ENCODE measurements at regions not wholly inside any gene's neighbourhood (a gene's known extent, or its start where the extent isn't known, plus 50 kb on each side); places are given as distances from the start of the nearest gene placed in this dataset.

DNA sequence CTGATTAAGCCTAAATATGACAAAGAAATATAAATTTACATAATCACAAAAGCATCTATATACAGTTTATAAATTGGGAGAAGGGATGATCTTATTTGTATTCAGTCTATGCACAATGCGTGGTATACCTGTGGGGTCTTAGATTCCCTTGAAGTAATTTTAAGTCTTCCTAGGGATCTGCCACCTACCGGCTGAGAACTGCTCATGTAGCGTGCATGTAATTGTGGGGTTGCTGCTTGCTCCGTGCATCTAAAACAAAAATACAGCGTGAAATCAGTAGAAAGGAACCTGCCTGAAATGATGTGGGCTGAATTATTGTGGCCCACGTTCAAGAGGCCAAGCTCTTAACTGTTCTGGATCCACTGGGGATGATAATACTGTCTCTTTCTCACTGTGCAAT lies 187.3 kb downstream of the MBOAT1 start:
- DNase-seq (ENCODE audit: low spot score), result no peak

DNA sequence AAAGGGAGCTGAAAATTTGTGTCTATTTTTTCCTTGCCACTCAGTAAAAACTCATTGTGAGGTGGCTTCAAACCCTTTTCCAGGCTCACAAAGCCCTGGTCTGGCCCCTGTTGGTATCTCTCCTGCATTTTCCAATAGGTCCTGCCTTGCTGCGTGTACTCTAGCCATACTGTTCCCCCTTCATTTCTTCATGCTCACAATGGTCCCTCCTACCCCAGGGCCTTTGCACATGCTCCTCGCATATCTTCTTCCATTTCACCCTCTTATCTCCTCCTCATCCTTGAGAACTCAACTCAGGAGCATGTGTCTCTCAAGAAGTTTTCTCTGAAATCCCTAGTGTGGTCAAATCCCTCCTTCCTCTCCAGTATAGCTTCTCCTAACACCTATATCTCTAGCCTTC lies 186.6 kb downstream of the MBOAT1 start:
- no peak for DNase-seq (ENCODE audit: low spot score)

DNA sequence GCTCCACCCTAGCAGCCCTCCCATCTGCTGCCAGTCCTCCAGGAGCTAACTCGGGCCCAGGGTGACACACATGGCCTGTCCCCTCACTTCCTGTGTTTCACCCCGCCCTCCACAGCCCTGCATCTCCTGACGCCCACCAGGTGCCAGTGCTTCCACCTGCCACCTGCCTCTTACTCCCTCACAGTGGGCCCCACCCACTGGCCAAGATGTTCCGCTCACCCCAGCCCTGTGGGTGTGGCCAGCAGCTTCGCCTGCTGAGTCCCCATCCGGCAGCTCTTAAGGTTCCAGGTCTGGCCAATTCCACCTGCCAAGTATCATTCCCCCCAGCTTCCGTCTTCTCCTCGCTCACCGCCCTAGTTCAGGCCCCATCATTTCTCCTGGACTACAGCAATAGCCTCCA lies 184.1 kb downstream of the MBOAT1 start:
- DNase-seq (ENCODE audit: low spot score), result no peak

DNA sequence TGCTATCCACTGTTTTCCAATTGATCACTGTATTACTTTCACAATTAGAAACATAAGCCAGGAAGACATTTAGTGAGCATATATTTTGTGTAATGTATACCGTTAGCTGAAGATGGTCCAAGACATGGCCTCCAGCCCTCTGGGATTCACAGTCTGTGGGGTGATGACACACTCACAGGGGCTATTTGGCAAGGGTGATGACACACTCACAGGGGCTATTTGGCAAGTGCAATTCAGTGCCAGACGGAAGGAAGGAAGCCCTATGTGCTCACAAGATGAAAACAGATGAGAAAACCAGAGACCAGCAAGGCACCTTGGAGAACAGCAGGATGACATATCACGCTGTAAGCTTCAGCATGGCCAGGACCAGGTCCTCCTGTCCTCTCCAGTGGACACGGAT lies 183.7 kb downstream of the MBOAT1 start:
- no peak for DNase-seq (ENCODE audit: low spot score)

DNA sequence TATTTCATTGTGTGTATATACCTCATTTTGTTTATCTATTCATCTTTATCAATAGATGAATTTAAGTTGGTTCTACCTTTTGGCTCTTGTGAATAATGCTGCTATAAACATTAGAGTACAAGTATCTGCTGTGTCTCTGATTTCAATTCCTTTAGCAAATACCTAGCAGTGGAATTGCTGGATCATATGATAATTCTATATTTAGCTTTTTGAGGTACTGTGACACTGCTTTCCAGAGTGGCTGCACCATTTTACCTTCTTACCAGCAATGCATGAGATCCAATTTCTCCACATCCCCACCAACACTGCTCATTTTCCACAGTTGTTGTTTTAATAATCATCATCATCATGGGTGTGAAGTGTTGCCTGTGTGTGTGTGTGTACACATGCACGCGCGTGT lies 182.3 kb downstream of the MBOAT1 start:
- DNase-seq (ENCODE audit: low spot score), result no peak

DNA sequence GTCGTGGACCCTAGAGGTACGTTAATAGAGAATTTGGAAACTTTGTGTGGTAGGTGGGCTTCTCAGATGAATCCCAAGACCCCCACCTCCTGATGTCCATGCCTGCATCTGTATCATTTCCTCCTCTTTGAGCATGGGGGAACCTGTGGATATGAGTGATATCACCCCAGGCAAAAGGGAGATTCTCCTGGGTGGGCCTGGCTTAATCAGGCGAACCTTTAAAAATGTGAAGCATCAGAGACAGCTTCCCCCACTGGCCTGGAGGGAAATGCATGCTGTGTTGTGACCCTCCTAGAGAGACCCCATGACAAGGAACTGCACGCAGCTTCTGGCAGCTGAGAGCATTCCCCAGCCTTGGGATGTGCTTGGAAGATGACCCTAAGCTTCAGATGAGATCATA lies 180.9 kb downstream of the MBOAT1 start:
- no peak for DNase-seq (ENCODE audit: low spot score)

DNA sequence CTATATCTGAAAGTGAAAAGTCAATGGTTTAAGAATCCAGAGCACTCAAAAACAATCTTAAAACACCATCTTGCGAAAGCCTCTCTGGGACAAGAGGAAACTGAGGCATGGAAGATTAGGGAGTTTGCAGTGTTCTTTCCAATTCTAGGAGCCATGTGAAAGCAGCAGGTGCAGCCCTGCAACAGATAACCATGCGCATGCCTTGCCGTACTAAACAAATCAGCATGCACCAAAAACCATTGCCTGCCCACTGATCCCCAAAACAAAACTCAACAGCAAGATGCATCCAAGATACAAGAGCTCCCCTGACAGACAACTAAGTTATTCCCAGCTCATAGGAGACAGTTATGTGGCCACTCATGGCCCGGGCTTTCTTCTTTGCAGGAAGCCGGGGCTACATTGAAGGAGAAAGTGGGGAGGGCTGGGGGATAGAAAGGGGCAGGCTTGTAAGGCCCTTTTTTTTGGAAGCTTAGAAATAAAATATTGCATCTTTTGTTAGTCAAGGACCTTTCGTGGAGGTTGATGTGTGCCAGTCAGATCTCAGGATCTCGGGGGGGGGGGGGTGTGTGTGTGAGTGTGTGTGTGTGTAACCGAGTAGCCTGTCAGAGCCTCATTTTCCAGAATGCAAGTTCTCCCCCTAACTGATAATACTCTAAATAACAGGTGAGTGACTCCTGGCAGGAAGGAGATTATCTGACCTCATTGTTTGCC lies 178.4 kb downstream of the MBOAT1 start:
- no peak for DNase-seq (ENCODE audit: low spot score)

DNA sequence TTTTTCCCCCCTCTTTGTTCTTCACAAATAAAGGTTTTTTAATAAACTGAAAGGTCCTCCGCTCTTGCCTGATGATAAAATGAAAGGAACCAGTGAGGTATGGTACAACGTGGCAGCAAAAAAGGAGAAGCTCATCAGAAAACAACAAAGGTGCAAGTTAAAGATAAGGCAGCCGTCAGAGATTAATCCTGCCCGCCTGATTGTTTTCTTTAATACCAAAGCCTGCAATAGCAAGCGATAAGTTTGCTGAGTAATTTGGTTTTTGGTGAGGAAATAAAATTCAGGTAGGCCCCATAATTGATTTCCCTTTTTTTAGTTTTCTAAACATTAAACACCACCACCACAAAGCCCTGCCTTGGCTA lies 177.9 kb downstream of the MBOAT1 start:
- DNase-seq (ENCODE audit: low spot score), result no peak

DNA sequence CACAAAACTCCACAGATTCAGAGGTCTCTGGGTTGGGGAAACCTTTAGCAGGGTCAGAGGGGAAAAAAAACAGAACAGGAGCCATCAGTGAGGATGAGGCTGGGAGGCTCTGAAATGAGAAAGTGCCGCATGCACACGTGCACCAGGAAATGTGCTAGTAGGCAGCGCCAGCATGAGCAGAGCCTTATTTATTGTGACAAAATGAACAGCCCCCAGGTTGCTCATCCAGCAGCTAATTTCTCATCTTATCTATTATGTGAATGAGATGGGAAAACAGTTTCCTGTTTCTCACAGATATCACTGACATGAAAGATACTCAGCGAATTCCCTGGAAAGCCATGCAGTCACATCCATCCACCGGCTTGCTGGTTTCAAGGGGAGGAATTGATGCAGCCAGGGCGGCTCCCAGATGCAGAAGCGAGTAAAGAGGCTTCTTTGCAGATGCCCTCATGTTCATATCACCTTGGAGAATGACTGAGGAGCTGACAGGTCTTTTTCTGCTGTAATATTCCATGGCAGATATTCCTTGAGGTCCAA lies 176.1 kb downstream of the MBOAT1 start:
- no peak for DNase-seq (ENCODE audit: low spot score)

DNA sequence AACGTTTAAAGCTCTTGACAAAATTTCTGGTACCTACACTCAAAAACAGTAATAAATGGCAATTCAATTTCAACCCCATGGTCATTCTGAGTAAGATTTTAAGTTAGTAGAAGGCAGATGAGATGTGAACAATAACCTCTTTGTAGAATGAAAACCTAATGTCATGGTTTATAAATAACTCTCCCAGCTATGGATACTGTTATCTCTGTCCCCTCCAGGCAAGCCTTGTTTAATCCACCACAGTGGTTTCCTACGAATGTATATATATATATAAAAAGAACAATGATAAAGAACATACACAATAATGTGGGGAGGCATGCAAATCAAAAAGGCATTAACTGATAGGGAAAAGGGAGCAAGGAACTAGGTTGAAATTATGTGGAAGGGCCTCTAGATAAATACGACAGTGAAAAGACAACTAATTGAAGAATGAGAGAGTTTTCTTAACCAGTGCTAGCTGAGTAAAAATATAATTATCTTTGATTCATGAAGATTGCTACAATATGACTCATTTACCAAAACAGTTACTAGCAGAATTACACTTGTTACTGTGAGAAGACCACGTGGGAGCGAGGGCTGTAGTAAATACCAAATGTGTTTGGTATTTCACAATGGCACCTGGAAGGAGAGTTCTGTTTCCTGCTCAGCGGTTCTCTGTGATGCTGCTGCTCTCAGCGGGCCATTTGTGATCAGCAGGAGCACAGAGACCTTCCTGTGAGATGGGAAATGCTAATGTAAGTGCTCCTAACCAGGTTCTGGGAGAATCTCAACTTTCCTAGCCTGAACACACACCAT lies 173.7 kb downstream of the MBOAT1 start:
- DNase-seq (ENCODE audit: low spot score), result no peak

DNA sequence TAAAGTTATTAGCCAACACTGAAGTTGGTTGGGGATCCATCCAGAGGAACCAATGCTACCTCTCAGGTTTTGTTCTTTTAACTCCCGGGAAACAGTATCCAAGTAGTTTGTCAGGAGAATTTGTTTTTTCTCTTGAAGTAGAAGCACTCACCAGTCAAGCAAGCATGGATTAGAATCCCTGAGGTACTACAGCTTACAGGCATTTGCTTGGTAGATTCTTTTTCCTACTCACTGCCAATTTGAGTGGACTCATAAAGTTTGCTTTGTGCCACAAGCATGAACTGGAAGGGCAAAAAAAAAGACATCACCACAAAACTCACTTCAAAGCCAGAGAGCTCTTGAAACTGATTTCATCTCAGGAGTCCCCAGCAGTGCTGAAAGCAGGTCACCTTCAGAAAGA lies 167.4 kb downstream of the MBOAT1 start:
- no peak for DNase-seq (ENCODE audit: low spot score)
